ENCODE measurements at regions not wholly inside any gene's neighbourhood (a gene's known extent, or its start where the extent isn't known, plus 50 kb on each side); places are given as distances from the start of the nearest gene placed in this dataset.
A peak's percentile ranks its signal among the peaks of the same experiment; 100 is the strongest.
"Not testable (repeated sequence)": the region's sequence is repeated elsewhere in the genome, so short reads cannot be mapped to it uniquely, and the experiment has no call there.

DNA sequence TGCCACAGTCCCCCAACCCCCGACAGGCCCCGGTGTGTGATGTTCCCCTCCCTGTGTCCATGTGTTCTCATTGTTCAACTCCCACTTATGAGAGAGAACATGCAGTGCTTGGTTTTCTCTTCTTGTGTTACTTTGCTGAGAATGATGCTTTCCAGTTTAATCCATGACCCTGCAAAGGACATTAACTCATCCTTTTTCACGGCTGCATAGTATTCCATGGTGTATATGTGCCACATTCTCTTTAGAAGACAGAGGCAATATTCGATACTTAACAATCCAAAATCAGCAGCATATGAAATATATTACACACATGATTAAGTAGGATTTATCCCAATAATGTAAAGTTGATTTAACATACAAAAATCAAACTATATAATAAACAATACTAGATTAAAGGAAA is 451.6 kb upstream of the PCDH10 start:
- not testable (repeated sequence) for DNase-seq

- DNase-seq, result no peak
Measured at GRCh38 chr4:132707955-132708354, 441.1 kb upstream of the PCDH10 start.

DNA sequence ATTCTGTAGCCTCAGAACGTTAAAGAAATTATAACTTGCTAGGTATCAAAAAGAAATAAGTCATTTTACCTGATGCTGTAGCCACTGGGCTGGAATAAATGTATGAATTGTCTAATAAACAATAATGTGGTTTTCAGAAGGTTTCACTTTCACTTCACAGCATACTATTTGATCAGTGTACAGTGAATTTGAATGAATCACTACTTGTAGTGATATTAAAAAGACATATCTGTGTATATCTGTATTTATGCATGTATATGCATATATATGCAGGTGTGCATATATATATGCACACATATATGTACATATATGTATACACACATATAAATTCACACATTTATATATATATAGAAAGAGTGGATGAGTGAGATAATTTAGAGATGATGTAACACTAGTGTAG is 440.0 kb upstream of the PCDH10 start:
- DNase-seq, result peak; percentile 10

DNA sequence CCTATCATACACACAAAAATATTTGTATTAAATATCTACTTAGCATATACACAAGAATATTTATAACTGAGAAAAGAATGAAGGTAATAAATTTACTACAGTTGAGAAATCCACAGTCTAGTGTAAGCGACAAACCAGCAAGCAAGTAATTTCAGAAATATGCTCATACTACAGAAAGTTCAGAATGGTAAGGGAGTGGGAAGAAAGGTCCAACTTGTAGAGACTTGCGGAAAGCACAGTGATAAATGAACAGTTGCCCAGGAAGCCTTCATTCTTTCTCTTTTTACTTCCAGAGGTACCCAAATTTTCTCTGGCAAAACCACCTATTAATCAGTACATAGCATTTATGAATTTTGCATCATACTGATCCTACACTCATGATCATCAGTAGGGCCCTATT is 438.1 kb upstream of the PCDH10 start:
- no peak for DNase-seq

DNA sequence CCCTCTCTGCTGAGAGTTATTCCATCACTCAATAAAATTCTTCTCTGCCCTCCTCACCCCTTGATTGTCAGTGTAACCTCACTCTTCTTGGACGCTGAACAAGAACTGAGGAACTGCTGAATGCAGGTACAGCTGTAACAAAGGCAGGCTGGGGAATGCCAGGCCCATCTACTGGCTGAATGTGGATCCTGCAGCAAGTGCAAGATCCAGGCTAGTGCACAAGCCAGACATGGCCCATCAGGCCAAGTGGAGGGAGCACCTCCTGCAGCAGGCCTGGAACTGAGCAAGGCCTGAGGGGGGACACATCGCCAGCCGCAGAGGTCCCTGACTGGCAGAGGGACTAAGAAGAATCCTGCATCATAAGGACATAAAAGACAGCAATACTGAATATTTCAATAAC is 411.8 kb upstream of the PCDH10 start:
- DNase-seq, result peak; percentile 6

GRCh38 chr4:132759199-132759780 is 389.8 kb upstream of the PCDH10 start:
- DNase-seq, result no peak

- peak; percentile 73 for DNase-seq
Measured at GRCh38 chr4:132763465-132763864, 385.6 kb upstream of the PCDH10 start.

- DNase-seq, result no peak
Measured at GRCh38 chr4:132767901-132768300, 381.2 kb upstream of the PCDH10 start.

- no peak for DNase-seq
Measured at GRCh38 chr4:132770776-132771175, 378.3 kb upstream of the PCDH10 start.

DNA sequence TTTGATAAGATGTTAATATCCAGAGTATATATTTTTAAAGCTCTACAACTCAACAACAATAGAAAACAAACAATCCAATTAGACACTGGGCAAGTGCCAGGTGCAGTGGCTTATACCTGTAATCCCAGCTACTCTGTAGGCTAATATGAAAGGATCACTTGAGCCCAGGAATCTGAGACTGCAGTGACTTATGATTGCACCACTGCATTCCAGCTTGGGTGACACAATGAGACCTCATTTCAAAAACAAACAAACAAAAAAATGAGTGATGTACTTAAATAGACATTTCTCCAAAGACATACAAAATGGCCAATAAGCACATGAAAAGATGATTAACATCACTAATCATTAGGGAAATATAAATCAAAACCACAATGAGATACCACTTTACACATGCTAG is 356.8 kb upstream of the PCDH10 start:
- DNase-seq, result peak; percentile 62

GRCh38 chr4:132797856-132798255 is 351.2 kb upstream of the PCDH10 start:
- DNase-seq, result peak; percentile 9

- DNase-seq, result no peak
Measured at GRCh38 chr4:132809298-132810032, 339.6 kb upstream of the PCDH10 start.

GRCh38 chr4:132813061-132813460 is 336.0 kb upstream of the PCDH10 start:
- DNase-seq, result not testable (repeated sequence)

GRCh38 chr4:132818091-132818490 is 331.0 kb upstream of the PCDH10 start:
- no peak for DNase-seq

- DNase-seq, result no peak
Measured at GRCh38 chr4:132823419-132823818, 325.7 kb upstream of the PCDH10 start.

DNA sequence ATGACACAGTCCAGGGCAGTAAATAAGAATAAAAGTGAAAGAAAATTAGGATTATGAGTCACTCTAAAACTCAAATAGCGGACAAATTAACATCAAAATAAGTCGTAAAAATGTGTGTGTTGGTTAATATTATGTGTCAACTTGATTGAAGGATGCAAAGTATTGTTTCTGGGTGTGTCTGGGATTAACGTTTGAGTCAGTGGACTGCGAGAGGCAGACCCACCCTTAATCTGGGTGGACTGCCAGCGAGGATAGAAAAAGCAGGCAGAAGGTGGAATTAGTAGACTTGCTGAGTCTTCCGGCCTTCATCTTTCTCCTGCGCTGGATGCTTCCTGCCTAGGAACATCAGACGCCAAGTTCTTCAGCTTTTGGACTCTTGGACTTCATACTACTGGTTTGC is 324.3 kb upstream of the PCDH10 start:
- DNase-seq, result no peak

- no peak for DNase-seq
Measured at GRCh38 chr4:132827522-132827921, 321.6 kb upstream of the PCDH10 start.

- DNase-seq, result no peak
Measured at GRCh38 chr4:132838244-132838643, 310.9 kb upstream of the PCDH10 start.

DNA sequence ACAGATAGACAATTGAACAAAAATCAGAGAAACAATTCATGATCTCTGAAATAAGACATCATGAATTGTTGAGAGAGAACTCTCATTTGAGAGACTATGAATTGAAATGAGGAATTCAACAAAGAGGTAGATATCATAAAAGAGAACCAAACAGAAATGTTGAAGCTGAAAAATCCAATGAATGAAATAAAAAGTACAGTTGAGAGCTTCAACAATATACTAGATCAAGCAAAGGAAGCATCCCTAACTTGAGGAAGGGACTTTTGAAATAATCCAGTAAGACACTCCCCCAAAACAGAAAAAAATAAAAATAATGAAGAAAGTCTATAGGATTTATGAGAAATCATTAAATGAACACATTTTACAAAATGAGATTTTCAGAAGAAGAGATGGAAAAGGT is 310.0 kb upstream of the PCDH10 start:
- peak; percentile 3 for DNase-seq

DNA sequence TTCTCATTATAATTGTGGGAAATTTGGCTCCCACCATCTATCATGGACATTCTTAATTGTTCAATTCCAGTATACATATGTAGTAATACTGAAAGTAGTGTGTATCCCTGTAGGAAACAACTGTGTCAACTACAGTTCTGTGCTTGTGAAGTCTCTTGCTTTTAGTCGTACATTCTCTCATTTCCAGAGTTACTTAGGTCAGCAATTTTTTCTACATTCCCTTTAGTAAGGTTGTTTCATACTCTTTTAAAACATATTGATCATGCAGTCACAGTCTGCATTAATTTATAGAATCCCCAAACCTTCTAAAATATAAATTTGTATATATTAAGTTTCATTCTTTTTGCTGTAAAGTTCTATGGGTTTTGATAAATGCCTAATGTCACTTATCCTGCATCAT is 289.2 kb upstream of the PCDH10 start:
- DNase-seq, result no peak

- no peak for DNase-seq
Measured at GRCh38 chr4:132860976-132861375, 288.1 kb upstream of the PCDH10 start.

DNA sequence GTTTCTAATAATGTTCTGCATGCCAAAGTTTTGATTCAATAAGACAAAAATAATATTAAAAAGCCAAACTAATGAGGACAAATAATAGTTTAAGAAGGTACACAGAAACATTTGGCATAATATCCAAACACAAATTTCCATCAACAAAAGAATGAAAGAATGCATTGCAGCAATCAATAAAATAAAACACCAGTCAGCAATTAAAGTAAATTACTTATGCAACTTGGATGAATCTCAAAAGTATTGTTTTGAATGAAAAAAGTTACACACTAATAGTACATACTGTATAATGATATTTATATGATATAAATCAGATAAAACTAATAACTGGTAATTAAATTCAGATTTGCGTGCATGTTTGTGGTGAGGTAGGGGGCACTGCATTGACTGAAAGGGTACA is 285.5 kb upstream of the PCDH10 start:
- no peak for DNase-seq

DNA sequence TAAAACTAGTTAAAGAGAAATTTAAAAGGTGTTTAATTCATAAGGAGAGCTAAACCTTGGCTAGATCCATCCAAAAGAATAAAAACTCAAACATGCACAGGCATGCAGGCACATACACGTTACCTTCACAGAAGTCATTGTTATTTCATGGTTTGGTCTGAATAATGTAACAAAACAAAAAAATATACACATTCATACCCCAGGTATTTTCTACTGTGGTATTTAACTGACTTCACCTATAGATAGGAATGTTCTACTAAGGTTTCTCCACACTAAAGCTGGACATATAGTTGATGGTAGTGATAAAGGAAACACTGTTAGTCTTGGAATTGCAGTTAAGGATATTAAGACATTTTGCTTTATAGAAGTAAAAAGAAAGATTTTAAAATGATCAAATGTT is 283.6 kb upstream of the PCDH10 start:
- DNase-seq, result no peak

DNA sequence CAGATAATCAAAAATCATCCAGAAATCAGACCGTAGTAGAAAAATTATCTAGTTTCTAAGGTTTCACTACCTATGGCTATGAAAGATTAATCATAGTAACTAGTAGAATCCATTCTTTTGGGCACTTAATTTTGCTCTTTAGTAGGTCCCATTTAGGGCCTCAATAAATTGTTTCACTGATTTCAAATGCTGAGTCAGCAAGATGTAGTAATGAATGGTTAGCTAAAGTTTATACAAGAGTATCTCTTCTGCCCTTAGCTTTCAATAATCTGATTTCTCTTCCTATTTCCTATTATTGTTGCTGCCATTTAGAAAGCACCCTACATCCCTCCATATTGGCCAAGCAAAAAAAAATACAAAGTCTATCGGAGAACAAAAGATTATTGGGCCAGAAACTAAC is 283.2 kb upstream of the PCDH10 start:
- DNase-seq, result no peak

GRCh38 chr4:132866616-132867015 is 282.5 kb upstream of the PCDH10 start:
- no peak for DNase-seq

Data from DMS53 (cell line).